ENCODE measurements at regions not wholly inside any gene's neighbourhood (a gene's known extent, or its start where the extent isn't known, plus 50 kb on each side); places are given as distances from the start of the nearest gene placed in this dataset.

DNA sequence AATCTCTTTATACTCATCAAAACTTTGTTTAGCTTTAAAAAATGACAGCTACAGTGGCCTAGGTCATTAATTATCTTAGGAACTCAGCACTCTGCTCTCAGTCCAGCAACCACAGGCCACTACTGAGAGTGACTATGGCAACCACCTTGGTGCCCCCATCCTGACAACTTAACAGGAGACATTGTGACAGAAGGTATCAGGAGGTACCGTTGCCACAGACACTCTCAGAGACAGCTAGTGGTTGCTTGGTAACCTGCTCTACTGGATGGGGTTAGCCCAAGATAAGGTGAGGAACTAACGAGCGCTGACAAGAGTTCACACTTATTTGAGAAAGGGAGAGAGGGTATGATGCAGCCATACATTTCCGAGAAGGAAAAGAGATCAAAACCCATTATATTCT lies 76.1 kb upstream of the TFAP2D start:
- TF ChIP-seq TAF1 (IDR thresholded peaks at IDR 0.05; ENCODE audit: borderline replicate concordance, low read depth, low read length) (no peak), POLR2AphosphoS5 (IDR thresholded peaks at IDR 0.05; ENCODE audit: low read depth, low read length) (no peak)

Data from GM12892 (cell line).